Breast epithelium (tissue), 3 donors: ENCODE measurements at regions not wholly inside any gene's neighbourhood (a gene's known extent, or its start where the extent isn't known, plus 50 kb on each side); places are given as distances from the start of the nearest gene placed in this dataset.

ENCODE experiments used
- CTCF ChIP-seq, 3 donors: fragments of 450-650 bp; IDR thresholded peaks; one replicate each; pipeline ENCODE4 v1.5.1; 2016 to 2017; ENCODE audit warnings: antibody characterized with exemption in 3 of 3, mild to moderate bottlenecking in 3 of 3, moderate library complexity in 3 of 3
- POLR2A ChIP-seq: fragments of 450-650 bp; IDR thresholded peaks from one replicate; pipeline ENCODE4 v1.6.1; 2016; ENCODE audit warnings: antibody characterized with exemption, mild to moderate bottlenecking, moderate library complexity
- POLR2AphosphoS5 ChIP-seq, 3 donors: sonication (generic); formaldehyde crosslinking; IDR thresholded peaks; one replicate each; pipeline ENCODE4 v1.6.1; 2017; ENCODE audit warnings: antibody characterized with exemption in 3 of 3

DNA sequence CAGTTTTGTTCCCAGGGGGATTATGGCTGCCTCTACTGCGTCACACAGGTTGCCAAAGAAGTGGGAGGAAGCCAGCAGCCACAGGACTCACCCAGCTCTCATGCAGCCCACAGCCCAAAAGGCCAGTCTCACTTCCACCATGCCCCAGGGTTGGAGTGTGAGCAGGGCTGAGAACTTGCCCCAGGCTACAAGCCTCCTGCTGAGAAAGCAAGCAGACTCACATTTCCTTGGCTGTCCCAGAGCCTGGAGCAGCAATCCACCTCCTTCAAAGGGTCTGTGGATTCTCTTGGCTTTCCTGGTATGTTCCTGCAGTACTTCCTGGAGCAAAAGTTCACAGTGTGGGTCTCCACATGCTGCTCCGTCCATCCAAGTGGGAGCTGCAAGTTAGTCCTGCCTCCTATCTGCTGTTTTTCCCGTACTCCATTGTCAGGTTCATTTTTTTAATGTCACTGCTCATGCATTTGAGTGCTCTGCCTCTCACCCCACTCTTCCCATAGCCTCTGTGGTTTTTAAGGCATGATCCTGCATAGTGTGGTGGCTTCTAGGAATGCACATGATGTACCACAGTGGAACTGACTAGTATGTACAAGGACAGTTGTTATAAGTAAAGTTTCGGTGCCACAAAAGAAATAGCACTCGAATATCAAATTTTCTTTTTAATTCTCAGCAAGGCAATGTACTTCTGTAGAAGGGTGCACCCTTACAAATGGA, 56.2 kb upstream of the ARHGEF7 start:
- TF ChIP-seq CTCF (IDR thresholded peaks at IDR 0.05) (no peak), POLR2A (no peak), POLR2AphosphoS5 (IDR thresholded peaks at IDR 0.05) (no peak)
